HPDE6-E6E7 (cell line): ENCODE measurements at regions not wholly inside any gene's neighbourhood (a gene's known extent, or its start where the extent isn't known, plus 50 kb on each side); places are given as distances from the start of the nearest gene placed in this dataset.
"Not testable (repeated sequence)": the region's sequence is repeated elsewhere in the genome, so short reads cannot be mapped to it uniquely, and the experiment has no call there.

Experiments used
- DNase-seq: peaks from one replicate; pipeline ENCODE4 v3.0.0; 2011; ENCODE audit warnings: missing footprints; ENCODE audit errors: extremely low spot score

DNA sequence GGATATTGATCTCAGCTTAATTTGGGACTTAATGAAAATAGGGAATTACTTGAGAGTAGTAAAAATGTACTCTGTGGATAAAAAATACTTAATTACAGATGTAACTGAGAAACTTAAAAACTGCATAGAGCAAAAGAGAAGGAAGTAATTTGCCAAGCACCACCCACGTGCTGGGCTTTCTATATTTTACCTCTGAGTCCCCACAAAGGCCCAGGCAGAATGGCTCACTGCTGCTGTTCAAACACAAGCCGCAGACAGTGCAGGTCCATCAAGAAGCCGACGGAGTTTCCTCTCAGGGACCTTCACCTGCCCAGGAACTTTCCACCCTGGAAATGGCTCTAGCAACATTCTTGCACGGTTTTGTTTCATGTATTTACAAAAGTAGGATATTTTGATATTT, 77.2 kb upstream of the TRPM1 start:
- no peak for DNase-seq

DNA sequence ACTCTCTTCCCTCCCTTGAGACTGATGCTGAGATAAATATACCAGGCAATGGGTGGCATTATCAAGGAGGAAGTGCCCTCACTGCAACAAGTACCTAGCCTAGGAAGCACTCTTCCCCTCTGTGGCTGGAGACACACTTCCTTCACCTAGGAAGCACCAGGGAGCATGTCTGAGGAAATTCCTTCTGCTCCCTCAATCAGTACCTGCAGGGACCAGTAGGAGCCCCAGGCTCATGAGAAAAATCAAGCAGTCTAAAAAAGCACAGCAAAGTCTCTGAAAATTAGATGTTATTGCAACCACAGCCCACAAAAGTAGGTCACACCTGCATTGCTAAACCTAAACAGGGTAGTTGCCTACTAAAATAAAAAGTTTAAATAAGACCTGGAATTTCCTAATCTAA, 78.2 kb upstream of the TRPM1 start:
- DNase-seq = no peak

DNA sequence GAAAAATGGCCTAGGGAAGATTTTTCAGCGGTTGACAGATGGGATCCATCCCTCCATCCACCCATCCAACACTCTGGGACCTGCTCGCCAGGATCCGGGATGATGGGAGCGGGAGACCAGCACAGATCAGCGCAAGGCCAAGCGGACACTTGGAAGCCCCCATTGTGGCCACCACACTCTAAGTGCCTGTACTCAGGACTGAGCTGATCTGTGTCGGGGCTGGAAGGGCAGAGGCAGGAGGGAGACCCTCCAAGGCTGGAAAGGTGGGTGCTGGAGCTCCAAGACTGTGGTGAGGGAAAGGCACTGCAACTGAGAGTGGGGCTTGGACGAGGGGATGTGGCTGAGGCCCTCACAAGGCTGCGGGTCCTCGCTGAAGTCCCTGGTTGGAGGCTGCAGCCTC, 91.8 kb upstream of the TRPM1 start:
- no peak for DNase-seq

DNA sequence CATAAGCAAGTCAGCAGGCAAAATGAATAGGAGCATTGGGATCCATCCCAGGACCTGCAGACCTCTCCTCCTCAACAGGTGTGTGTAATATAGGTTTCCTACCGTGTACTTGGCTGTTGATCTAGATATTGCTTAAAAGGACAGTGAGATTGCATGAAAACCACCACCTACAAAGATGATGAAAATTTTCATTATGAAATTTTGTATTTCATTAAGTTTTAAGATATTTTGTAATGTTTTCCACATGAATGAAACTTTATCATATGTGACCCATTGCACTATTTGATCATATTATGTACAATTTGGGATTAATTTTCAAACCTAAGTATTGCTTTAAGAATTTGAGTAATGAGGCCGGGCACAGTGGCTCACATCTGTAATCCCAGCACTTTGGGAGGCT, 94.3 kb upstream of the TRPM1 start:
- no peak for DNase-seq

DNA sequence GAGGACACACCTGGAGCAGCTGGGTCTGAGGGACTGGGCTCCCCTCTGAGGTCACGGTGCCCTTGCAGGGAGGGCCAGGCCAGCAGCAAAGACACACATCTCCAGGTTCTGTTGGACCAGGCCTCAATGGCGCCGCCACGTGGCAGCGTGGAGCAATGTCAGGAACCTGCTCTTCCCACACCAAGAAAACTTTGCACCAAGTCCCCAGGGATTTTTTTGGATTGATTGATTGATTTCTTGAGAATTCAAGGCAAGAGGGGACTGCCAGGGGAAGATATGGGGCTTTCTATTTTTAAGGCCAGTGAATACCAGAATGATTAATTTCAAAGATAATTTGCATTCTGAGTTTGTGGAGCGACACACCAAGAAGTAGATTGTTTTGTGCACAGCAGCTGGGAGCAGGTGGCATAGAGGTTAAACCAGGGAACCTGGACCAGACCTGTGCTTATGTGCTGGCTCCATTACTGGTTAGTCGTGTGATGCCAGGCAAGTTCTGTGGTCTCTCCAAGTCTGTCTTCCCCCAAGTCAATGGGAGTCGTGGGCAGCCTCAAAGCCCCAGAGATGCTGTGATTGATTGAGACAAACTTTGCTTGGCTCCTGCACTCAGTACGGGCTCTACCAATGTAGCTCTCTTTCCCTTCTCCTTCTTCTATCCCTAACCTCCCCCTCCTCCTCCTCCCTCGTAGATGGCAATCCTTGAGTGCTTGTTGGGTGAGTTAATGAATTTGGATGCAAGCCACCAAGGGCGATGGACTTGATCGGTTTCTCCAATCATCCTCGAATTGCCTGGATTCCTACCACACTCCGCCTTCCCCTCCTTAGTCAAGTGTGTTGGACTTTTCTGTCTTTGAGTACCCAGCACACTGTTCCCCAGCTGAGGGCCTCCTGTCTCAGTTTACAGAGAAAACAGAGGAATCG, 96.2 kb upstream of the TRPM1 start:
- DNase-seq = no peak

DNA sequence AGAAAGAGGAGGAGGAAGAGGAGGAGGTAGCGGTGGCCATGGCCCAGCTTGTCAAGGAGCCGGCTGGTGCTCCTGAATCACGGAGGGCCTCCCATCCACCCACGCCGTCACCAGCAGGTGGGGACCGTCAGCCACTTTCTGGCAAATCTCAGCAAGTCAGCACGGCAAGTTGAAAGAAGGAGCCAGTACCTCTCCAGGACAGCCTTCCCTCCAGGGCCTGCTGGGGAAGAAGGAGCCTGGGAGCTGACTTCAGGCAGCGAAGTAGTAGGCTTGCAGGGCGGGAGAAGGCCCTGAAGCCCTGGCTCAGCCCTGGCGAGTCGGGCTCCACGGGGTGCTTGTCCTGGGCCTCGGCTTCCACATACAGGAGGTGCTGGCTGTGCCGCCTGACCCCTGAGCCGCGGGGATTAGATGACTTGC, 99.2 kb upstream of the TRPM1 start:
- DNase-seq = peak; percentile 47

DNA sequence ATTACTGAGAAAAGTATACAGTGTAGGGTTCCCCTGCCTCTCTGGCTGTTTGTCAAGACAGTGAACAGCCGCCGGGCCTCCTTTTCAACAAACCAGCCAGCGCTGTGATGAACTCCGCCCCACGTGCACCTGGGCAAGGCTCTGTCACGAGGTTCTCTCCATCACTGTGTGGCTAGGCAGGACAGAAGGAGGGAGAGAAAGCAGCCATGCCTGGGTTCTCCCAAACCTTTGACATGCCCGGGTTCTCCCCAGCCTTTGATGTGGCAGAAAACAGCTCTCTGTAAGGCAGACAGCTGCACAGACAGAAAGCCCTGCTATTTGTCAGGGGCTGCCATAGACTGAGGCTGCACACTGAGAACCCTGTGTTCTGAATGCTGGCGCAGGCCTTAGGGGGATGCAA, 101.4 kb upstream of the TRPM1 start:
- DNase-seq = no peak

DNA sequence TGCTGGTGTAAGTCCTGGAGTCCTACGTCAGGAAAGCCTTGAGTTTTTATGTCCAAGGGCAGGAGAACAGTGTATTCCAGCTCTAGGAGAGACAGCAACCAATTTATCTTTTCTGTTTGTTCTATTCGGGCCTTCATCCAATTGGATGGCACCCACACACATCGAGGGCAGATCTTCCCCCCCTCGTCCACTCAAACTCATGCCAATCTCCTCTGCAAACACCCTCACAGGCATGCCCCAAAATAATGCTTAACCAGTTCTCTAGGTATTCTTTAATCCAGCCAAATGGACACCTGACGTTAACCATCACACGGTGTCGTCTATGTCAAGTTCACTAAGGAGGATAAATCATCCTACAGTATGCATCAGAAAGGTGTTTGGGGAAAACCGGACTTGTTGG, 102.5 kb upstream of the TRPM1 start:
- no peak for DNase-seq

DNA sequence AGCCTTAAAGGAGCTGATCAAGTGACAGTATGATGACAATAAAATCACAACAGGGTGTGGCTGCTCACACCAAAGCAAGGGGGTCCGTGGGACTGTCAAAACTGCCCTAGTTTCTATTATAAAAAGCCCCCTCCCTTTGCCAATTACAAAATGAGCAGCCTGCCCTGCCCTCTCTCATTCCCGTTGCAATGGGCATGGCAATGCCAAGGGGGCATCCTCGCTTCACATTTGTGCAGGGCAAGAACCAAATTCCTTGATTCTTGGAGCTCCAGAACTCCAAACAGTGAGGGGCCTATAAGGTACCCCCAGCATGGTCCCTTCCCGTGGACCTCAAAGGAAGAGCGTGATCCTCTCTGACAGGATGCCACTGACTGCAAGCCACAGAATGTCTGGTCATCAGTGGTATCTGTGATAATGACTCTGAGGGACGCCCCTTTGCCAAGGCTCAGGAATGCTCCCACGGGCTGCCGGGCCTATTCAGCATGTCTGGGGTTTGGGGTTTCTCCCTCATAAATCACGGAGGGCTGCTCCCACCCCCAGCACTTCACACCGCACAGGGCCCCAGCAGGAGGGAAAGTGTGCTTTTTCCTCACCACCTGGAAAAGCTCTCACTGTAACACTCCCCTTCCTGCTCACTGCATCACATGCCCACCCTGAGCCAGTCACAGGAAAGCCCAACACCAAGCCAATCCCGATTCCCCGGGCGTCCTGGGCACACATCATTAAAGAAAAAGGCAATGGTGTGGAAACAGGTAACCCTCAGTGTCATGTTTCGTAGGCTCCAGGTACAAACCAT, 105.1 kb upstream of the TRPM1 start:
- DNase-seq = no peak

DNA sequence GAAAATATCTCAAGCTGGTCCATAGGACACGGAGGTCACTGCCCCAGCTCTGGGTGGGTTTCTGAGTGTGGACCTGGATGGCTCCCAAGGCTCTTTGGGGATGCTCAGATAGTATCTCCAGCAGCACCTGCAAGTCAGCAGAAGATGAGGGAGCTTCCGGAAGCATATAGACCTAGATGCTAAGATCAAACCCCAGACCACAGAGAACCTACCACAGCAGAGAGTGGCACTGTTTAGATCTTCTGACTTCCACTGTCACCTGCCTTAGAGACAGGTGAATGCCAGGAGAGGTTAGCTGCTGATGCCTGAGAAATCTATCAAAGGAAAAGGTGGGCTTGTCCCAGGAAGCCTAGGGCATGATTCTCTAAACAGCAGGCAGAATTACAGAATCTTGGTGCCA, 105.7 kb upstream of the TRPM1 start:
- no peak for DNase-seq

DNA sequence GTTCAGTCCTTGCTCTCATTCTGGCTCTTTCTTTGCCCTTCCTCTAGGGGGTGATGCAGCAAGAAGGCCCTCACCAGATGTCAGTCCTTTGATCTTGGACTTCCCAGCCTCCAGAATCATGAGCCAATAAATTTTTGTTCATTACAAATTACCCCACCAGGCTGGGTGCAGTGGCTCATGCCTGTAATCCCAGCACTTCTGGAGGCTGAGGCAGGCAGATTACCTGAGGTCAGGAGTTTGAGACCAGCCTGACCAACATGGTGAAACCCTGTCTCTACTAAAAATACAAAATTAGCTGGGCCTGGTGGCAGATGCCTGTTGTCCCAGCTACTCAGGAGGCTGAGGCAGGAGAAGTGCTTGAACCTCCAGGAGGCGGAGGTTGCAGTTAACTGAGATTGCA, 106.3 kb upstream of the TRPM1 start:
- DNase-seq = not testable (repeated sequence)

DNA sequence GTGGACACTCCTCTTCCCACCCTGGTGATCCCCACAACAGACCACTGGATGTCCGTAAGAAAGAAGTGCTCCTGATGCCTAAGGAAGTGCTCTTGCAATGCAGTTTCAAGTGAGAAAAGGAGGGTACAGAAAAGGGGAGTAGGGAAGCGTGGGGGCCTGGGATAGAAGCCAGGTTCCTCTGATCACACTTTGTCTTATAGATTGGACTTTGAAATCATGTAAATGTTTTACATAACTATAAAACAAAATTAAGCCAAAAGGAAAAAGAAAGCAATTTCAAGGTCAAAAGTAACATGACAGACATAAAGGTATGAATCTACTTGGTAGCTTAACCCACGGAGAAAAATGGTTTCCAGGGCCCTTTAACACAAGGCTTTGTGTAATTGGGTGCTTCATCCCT, 107.3 kb upstream of the TRPM1 start:
- no peak for DNase-seq

DNA sequence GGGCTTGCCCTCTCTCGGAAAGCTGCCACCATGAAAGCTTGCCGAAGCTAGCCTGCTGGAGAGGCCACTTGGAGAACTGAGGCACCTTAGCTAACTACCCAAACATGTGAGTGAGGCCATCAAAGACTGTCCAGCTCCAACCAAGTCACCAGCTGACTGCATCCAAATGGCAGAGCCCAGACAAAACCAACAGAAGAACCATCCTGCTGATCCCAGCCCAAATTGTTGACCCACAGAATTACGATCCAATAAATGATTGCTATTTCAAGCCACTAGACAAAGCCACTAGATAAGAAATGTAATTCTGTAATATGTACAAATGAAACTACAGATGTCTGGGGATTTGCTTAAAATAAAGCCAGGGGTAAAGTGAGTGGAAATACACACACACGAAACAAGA, 109.8 kb upstream of the TRPM1 start:
- no peak for DNase-seq

DNA sequence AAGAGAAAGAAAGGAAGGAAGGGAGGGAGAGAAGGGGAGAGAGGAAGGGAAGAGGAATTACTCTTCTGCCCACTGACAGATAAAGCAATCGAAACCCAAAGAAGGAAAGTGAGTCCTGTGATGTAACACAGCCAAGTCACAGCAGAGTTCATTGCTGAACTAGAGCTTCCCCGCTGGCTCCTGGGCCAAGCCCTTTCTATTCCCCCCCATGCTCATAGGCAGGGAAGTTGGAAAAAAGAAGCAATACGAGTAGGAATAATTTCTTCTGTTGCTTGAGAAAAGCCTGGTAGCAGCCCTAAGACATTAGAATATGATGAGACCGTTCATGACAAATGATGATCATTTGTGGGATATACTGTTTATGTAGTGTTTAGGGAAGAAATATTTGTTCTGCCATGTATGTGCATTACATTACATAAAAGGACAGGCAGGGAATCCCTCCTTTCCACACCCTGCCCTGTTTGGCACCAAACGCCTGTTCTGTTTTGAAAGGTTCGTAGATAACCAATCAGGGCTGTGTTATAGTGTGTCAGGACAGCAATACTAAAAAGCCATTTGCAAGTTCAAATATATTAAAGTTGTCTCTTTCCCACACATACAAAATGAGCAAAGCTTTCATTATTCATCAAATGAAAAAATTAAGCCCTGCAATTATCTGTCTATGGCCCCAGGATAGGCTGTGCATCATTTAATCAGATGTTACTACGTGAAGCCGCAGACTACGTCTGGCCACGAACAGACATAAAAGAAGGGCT, 111.0 kb upstream of the TRPM1 start:
- no peak for DNase-seq

DNA sequence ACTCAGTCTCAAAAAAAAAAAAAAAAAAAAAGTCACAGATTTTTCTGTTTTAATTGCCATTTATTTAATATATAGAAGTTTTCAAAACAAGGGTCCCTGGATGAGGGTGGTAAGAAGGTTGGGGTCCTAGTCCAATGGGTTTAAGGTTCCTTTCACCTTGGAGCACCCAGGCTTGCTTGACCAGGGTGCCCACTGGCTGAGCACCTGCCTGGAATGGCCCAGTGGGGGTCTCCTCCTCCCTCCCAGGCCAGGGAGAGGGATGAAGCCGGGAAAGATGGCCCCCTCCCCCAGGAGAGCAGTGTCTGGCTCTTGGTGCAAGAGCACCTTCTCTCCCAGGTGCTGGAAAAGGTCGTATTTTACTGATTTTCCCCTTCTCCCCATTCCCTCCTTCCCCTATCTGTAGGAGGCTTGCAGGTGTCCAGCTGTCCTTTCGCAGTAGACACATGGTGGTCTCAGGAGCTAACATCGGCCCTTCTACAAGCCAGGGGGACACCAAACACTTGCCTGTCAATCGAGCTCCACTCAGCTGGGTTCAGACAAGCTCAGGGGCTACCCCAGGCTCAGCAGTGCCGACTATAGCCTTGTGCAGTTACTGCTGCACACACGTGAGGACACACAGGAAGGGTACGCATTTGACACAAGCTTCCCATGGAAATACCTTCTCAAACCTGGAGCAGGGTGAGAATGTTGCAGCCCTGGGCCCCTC, 112.3 kb upstream of the KLF13 start:
- no peak for DNase-seq

DNA sequence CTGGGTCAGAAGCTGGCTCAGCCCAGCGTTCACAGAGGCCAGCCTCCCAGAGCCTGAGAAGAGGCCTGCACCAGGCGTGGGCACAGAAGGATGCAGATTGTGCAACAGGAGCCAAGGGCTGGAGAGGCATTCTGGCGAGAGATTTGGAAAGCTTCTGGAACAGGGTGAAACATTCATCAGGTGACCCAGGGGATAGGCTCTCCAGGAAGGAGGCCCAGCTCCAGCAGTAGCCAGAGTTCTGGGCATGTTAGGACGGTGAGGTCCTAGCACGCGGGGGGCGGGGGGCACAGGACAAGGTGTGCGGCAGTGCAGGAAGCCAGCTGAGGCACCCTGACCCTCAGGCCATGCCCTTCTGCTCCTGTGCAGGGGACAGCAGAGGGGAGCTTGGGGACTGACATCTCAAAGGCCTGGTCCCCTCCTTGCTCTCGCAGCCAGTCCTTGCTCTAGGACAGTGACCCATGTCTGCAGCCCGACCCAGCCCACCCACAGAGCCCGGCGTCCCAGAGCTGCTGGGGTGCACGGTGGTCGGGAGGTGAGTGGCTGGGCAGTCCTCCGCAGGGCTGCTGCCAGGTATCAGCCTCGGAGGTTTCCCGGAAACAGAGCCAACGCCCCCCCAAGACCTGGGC, 111.7 kb upstream of the KLF13 start:
- DNase-seq = peak; percentile 48

DNA sequence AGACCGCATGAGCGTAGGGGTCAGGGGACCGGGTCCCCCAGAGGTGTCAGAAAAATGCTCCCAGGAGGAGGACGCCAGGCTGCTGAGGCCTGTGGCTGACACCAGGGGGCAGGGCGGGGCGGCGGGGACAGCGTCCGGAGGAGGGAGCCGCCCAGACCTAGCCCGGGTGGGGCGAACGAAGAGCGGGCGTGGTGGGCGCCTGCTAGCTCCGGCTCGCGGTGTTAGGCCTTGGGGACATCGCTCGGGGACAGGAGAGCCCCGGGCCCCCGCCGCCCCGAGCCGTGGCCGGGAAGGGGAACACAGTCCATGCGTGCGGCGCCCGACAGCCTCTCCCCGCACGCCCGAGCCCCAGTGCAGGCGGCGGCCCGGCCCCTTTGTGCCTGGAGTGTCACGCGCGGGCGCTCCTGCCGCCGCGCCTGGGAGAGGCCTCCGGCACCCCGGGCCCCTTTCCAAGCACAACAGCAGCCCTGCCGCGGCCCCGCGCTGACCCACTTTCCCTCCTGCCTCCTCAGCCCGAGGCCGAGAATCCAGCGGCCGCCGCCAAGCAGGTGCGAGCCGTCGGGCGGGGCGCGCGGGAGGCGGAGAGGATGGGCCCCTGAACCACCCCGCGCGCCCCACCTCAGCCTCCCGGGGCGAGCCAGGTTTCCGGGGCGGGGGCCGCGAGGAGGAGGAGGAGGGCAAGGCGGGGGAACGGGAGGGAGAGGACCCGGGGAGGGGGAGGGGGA, 111.0 kb upstream of the KLF13 start:
- DNase-seq = peak; percentile 66

DNA sequence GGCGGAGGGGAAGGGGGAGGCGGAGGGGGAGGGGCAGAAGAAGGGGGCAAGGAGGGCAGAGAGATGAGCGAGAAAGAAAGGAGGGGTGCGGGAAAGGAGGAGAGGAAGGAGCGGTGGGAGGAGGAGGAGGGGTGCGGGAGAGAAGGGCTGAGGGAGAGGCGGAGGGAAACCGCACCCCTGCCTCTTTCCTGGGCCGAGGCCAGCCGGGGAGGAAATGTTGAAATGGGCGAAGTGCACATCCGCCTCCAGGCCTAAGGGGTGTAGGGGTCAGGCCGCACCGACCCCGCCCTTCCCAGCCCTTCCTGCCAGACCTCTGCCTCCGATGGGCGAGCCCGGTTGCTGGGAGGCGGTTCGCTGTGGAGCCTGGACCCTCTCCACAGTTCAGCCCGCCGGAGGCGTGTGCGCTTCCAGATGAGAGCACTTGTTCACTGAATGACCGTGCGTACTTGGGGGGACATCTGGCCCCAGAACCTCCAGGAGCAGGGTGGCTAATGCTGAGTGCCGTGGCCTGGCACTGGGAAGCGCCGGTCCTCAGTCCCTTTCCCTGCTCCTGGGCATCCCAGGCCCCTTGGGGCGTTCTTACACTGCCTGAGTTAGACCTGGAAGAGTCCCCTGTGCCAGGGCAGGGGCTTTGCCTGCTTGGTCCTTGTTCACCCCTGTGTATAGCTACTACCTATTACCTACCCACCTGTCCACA, 110.3 kb upstream of the KLF13 start:
- DNase-seq = peak; percentile 40

DNA sequence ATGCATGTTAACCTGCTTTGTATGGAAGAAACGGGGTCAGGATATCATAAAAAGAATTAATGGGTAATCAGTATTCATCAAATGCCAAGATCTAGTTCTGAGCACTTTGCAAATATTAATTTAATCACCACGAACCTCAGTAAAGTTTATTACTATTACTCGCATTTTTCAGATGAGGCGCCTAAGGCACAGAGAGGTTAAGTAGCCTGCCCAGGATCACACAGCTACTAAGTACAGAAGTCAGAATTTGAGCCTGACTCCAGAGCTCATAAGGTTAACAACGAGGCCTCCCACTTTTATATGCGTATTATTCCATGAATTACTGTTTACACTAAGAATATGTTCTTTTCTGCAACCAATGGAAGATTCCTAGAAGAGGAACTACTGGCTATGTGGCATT, 109.6 kb upstream of the KLF13 start:
- DNase-seq = no peak
